Upper lobe of left lung (tissue), 4 donors: ENCODE measurements at regions not wholly inside any gene's neighbourhood (a gene's known extent, or its start where the extent isn't known, plus 50 kb on each side); places are given as distances from the start of the nearest gene placed in this dataset.

Experiments
- CTCF ChIP-seq, 6 experiments: fragments of 450-650 bp in 4 of 6; fragments of 200-600 bp in 2 of 6; sonication (generic) in 2 of 6; IDR thresholded peaks; one replicate each; pipeline ENCODE4 v1.5.1; 2016 to 2019; ENCODE audit warnings: antibody characterized with exemption in 6 of 6
- POLR2A ChIP-seq, 4 donors: fragments of 450-650 bp; IDR thresholded peaks; one replicate each; pipeline ENCODE4 v1.5.1; 2016 to 2017; ENCODE audit warnings: antibody characterized with exemption in 4 of 4, mild to moderate bottlenecking in 2 of 4
- POLR2AphosphoS5 ChIP-seq, 2 donors: sonication (generic); formaldehyde crosslinking; IDR thresholded peaks; one replicate each; pipeline ENCODE4 v1.5.1; 2017; ENCODE audit warnings: antibody characterized with exemption in 2 of 2

- TF ChIP-seq POLR2AphosphoS5 (IDR thresholded peaks at IDR 0.05) = no peak
- no peak for TF ChIP-seq POLR2A (IDR thresholded peaks at IDR 0.05)
- TF ChIP-seq CTCF (IDR thresholded peaks at IDR 0.05) = no peak
Observed at GRCh38 chr2:47234456-47234855, 58.1 kb upstream of the CALM2 start.
